NK-92 treated with Interleukin-12 subunit alpha and Interleukin-12 subunit beta, amount 100 ng/mL, for 24 hours (cell line): ENCODE measurements at regions not wholly inside any gene's neighbourhood (a gene's known extent, or its start where the extent isn't known, plus 50 kb on each side); places are given as distances from the start of the nearest gene placed in this dataset.

Source experiments
- DNase-seq: peaks from one replicate; lab custom pipeline; 2025; lab: John Stamatoyannopoulos, UW

DNA sequence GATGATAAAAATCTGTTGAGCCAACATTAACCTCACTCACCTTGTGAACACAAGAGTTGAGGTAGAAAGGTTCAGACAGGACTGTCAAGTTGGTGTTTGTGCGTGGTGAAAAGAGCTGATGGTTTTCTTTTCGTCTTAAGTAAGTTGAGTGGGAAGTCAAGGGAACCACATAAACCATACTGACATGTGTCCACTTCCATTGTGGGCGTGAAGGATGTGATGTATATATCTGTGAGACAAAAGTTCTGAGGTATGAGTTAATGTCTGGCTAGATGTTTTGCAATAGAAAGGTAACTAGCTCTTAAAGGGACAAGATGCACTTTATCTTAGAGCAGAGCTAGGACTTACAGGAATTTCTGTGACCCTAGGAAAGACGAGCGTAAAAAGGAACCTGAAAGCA, 1272.1 kb upstream of the ADGRB3 start:
- no peak for DNase-seq

DNA sequence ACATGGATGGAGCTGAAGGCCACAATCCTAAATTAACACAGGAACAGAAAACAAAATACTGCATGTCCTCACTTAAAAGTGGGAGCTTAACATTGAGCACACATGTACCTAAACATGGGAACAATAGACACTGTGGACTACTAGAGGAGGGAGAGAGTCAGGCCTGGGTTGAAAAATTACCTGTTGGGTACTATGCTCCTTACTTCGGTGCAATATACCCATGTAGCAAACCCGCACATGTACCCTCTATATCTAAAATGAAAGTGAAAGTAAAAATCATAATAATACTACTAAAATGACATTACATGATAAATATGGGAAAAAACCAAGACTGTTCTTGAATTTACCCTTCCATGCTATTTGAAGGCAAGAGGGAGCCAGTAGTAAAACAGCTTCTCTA, 1273.8 kb upstream of the ADGRB3 start:
- no peak for DNase-seq

DNA sequence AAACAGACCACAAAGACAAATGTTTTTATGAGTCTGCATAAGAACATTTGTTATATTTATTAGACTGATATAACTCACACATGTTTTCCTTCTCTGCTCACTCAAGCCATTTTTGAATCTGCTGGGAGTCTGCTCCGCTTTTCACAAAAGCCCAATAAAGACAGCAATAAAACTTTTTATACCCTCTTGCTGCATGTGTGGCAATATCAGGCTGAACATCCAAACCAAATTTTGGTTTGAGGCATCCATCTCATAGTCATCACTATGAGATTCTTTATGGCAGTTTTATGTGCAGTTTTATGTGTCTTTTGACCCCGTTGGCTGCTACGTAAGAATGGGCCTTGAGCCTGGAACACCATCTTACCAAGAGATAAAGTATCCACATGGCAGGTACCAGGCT, 1276.8 kb upstream of the ADGRB3 start:
- no peak for DNase-seq

DNA sequence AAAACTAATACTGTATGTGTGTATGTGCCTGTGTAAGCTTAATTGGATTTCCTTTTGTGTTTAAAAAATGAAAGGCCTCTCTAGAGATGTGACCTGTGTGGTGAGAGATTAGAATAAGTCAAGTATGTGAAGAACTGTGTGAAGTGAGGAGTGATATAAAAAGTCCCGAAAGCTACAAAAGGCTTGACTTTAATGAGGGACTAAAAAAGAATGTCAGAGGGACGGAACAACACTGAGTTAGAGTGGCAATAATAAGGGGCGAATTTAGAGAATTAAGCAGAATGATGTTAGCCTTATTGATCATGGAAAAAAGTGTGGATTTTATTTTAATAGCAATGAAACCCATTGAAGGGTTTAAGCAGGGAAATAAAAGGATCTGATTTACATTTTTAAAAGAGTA, 1281.2 kb upstream of the ADGRB3 start:
- no peak for DNase-seq

DNA sequence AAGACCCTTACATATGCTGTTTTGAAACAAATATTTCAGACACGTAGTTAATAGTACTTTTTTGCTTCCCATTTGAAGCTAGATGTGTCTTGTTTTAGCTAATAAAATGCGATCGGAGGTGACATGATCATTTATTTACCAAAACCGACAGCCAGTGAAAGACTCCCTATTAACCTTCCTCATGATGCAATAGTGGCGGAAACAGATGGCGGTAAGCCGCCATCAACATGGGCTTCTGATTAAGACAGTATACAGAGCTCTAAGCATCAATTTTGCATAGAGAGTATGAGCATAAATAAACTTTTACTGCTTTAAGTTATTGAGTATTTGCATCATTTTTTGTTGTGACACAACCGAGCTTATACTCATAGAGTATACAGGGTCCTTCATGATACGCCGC, 1282.4 kb upstream of the ADGRB3 start:
- no peak for DNase-seq

DNA sequence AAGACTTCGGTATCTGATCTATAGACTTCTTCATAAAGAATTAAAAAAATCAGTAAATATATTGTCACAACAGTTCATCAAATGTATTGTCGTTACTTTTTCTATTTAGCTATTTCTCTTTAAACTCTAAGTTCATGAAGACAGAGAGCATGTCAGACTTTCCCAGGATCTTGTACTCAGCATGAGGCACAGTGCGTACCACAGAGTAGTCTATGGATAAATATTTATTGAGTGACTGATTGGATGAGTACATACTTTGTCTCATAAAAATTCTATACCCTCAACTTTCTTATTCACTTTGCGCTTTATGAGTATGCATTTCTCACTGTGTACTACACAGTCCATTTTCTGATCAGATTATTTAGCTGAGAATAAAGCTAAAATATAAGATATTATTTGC, 1284.4 kb upstream of the ADGRB3 start:
- DNase-seq, result no peak

DNA sequence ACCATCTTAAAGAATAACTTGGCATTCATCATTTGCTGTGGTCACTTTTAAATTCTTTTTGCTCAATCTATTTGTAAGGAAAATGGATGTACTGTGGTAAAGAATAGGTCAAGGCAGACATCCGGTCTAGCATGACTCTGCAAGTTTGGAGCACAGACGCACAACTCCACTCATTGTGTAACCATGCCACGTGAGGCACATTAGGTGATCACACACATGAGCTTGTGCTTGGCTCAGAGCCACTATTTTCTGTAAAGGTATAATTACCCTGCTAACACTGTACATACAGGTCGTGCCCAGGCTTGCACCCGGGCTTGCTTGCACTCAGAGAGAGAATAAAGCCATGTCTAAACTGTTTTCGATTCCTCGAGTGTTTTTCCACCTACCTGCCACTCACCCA, 1289.1 kb upstream of the ADGRB3 start:
- DNase-seq, result no peak

DNA sequence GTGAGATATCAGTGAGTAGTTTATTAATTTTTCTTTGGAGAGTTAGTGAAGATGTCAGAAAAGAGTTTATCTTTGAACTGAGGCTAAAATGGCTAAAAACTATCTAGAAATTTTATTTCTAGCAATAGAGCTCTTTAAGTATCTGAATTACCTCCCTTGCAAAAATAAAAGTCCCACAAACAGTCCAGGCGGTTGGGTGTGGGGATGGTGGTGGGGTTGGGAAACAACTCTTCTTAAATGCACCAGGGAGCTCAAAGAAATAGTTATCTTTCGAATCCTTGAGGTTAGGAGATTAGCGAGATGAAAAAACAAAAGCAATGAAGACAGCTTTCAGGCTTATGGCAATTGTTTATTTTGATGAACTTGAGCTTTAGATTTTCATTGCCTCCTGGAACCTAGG, 1299.1 kb upstream of the ADGRB3 start:
- DNase-seq, result no peak

DNA sequence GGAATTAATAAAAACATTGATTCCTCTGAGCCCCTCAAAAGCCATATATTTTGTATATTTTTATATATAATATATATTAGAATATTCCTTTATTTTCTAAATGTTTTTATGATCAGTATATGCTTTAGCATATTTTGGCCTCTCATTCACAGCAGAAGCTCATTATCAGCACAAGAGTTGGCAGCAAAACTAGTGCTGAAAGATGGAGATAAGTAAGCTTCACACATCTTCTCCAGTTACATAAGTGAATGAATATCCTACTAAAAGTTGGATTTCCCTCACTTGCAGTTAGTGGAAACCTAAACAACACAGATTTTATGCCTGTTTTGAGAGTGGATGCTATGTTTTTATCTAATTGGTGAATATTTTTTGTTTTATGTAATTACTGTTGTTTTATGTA, 1303.8 kb upstream of the ADGRB3 start:
- no peak for DNase-seq

DNA sequence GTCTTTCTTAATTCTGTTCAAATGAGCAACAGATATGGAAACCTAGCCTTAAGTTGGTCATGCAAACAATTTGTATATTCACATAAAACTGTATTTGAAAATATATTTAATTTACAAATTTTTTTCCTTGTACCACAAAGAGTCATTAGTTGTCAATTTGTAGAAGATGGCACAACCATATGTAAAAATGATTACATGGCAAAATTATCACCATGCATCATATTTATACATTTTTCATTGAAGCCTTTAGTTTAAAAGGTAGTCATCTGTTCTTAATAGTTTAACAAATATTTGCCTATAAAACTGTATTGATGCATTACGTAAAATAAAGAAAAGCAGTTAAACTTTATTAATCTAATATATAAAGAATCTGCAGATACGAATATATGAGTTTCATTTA, 1306.8 kb upstream of the ADGRB3 start:
- no peak for DNase-seq

DNA sequence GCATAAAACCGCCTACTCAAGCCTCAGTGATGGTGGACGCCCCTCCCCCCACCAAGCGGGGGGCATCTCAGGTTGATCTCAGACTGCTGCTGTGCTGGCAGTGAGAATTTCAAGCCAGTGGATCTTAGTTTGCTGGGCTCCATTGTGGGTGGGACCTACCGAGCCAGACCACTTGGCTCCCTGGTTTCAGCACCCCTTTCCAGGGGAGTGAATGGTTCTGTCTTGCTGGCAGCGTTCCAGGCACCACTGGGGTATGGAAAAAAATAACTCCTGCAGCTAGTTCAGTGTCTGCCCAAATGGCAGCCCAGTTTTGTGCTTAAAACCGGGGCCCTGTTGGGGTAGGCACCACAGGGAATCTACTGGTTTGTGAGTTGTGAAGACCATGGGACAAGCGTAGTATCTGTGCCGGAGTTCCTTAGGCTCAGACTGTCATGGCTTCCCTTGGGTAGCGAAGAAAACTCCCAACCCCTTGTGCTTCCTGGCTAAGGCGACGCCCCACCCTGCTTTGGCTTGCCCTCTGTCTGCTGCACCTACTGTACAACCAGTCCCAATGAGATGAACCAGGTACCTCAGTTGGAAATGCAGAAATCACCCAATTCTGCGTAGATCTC, 1334.5 kb upstream of the ADGRB3 start:
- DNase-seq, result no peak

DNA sequence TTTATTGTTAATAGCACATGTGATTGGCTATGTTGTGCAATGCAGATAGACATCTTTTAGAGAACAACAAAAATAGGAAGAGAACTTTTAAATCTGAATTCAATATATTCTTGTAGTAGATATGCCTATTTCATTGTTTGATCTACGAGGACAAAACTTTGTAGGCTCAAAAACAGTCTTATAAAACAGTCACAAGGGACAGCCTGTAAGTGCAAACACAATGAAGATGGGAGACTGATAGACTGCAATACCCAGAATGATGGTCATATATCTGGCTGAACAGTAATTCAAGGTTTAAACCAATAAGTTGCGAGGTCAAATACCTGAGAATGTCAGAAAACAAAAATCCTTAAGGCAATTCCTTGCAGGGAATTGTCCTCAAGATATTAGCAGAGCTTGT, 1342.9 kb upstream of the ADGRB3 start:
- no peak for DNase-seq

DNA sequence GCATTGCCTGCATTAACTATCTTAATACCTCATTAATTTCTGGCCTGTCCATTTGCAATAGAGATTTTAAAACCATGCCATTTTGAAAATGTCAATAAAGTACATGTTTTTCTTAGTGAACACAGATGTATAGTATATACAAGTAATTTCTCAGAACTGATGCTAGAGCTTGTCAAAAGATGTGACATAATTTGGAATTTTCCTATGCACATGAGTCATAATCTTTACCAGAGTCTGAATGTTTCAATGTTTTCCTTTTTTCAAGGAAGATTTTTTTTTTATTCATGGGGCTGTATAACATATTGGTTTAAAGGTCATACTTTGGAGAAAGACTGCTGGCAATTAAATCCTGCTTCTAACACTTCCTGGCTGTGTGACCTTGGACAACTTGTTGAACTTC, 1347.5 kb upstream of the ADGRB3 start:
- no peak for DNase-seq

DNA sequence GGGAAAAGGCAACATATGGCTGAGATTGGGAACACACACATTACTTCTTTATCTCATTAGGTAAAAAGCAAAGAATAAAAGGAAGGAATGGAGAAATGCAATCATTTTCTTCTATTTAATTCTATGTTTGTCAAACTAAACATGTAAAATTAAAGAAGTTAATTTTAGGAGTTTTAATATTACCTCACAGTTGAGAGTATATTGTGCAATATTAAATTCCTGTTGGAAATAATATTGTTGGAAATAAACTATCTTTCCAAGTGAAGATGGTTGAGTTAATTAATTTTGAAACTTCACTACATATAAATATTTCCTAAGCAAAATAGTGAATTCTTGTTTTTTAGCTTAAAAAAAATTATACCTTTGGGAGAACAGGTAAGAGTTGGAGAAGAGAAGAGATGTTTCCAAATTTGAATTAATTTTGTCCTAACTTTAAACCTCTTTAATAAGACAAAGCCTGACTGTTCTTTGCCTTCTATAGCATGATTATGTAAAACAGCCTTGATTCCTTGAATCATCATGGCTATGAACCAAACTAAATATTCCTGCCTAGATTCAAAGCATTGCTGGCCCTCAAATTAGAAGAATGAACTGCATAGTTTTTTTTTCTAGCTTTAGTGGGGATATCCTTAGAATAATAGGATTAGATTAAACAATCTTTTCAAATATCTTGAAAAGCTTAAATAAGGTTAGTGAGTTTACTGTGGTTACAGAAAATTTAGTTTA, 1349.1 kb upstream of the ADGRB3 start:
- no peak for DNase-seq

DNA sequence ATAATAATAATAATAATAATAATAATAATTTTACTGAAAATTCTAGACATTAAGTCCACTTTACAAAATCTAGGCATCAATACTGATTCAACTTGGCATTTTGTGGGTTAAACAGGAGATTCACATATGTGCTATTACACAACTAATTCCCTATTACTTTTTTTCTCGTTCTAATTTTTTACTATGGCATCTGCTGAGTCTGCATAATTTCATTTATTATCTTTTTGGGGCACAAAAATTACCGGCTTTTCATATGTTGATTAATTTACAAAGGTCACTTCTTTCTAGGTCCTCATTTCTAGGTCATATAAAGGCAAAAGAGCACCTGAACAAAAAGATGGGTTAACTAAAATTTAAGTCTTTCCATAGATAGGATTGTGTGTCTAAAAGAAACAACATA, 1357.8 kb upstream of the ADGRB3 start:
- no peak for DNase-seq

DNA sequence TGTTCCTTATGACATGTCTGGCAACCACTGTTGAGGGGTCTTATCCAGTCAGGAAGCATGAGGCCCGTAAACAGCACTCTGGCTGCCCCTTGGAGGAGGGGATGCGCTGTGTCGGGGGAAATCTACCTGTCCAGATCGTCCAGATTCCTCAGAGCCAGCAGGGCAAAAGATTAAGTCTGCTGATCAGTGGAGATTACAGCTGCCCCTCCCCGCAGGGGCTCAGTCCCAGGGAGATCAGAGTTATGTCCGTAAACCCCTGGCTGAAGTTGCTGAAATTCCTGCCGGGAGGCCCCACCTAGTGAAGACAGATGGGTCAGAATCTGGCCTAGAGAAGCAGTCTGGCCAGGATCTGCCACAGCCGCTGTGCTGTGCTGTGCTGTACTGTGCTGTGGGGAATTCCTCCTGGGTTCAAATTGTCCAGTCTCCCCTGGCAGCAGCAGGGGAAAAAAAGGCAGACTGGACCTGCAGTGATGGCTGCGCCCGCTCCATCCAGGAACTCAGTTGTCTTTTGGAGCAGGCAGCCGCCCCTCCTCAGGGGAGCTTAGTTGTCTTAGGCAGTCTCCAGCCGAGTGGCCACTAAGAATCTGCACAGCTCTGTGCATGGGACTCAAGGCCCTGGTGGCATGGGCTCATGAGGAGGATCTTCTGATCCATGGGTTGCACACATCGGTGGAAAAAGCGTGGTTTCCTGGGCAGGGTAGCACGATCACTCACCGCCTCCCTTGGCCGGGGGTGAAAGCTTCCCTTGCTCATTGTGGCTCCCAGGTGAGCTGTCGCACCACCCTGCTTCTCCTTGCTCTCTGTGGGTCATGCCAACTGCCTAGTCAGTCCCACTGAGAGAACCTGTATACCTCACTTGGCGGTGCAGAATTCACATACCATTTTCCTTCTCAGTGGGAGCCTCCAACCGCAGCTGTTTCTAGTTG, 1368.8 kb upstream of the ADGRB3 start:
- no peak for DNase-seq

DNA sequence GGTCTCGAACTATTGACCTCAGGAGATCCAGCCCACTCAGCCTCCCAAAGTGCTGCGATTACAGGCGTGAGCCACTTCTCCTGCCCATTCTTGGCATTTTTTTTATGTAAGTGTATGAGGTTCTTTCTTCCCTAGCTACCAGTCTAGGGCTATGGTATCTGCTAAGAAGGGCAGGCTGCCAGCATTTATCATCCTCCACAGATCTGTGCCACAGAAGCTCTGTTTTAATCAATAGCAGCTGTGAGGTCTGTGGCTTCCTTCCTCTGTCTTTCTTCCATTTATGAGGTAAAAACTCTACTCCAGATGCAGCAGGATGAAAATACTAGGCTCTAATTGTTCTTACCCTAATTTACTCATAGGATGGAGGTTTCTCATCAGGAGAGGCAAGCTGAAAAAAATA, 1382.4 kb upstream of the ADGRB3 start:
- no peak for DNase-seq

DNA sequence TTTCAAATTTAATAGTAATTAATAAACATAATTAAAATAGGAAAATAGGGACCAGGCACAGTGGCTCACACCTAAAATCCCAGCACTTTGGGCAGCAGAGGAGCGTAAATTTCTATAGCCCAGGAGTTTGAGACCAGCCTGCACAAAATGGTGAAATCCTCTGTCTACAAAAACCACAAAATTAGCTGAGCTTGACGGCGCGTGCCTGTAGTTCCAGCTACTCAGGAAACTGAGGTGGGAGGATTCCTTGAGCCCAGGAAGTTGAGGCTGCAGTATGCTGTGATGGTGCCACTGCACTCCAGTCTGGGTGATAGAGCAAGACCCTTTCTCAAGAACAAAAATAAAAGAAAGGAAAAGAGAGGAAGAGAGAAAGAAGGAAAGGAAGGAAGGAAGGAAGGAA, 1387.0 kb upstream of the ADGRB3 start:
- no peak for DNase-seq

DNA sequence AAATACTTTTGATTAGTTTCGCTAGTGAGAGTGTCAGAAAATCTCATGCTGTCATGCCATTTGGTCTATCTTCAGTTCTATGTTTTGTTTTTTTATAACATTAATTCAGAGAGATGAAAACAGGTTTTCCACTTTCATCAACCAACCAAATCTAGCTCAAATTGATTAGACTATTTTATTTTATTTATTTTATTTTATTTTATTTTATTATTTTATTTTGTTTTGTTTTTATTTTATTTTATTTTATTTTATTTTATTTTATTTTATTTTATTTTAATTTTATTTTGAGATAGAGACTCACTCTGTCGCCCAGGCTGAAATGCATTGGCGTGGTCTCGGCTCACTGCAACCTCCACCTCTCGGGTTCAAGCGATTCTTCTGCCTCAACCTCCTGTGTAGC, 1391.0 kb upstream of the ADGRB3 start:
- no peak for DNase-seq

DNA sequence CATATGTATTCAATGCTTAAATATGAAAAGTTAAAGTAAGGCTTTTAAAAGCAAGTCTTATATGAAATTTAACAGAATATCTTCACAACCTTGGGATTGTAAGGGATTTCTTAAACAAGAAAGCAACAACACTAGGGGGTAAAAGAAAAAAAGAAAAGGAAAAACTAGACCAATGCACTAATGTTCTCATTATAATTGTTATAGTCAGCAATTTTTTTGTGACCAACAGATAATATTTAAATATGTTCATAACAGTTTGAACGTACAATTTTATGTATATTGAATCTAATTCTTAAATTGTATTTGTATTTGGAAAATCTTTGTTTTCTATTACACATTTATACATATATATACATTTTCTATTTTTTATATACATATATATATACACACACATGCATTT, 1397.8 kb upstream of the ADGRB3 start:
- no peak for DNase-seq

DNA sequence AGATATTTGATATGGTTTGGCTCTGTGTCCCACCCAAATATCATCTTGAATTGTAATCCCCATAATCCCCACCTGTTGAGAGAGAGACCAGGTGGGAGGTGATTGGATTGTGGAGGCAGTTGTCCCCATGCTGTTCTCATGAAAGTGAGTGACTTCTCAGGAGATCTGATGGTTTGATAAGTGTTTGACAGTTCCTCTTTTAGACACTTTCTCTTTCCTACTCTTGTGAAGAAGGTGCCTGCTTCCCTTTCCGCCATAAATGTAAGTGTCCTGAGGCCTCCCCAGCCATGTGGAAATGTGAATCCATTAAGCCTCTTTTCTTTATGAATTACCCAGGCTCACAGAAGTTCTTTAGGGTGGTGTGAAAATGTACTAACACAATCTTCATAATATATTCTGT, 1404.0 kb upstream of the ADGRB3 start:
- DNase-seq, result no peak

DNA sequence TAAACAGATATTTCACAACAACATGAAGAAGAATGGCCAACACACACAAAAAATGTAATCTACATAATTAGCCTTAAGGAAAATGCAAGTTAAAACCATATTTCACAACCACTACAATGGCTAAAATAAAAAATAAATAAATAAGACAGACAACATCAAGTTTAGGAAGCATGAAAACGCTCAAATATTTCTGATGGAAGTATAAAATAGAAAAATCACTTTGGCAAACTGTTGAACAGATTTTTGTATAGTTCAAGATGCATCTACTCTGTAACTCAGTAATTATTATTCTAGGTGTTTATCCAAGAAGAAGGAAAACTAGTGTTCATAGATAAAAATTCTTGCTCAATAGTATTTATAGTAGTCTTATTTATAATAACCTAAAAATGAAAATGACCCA, 1410.1 kb upstream of the ADGRB3 start:
- DNase-seq, result no peak

DNA sequence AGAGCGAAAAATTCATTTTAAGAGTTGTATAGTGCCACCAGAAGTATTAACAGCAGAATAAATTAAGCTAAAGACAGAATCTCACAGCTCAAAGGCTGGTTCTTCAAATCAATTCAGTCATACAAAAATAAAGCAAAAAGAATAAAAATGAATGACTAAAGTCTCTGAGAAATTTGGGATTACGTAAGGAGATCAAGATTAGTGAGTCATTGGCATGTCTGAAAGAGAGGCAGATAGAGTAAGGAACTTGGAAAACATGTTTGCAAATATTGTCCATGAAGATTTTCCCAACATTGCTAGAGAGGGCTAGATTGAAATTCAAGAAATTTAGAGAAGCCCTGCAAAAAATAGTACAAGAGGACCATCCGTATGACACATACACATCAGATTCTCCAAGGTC, 1413.9 kb upstream of the ADGRB3 start:
- no peak for DNase-seq
